Gastroesophageal sphincter (tissue), 4 donors: ENCODE measurements at regions not wholly inside any gene's neighbourhood (a gene's known extent, or its start where the extent isn't known, plus 50 kb on each side); places are given as distances from the start of the nearest gene placed in this dataset.
"Not testable (repeated sequence)": the region's sequence is repeated elsewhere in the genome, so short reads cannot be mapped to it uniquely, and the experiment has no call there.

ENCODE experiments used
- ATAC-seq: fragments of 150-250 bp; one replicate; pipeline ENCODE4 v1.9.1; 2016; ENCODE audit warnings: mild to moderate bottlenecking, moderate library complexity
- H3K27ac ChIP-seq, 4 donors: fragments of 200-600 bp; sonication (generic) in 3 of 4; 1 replicate in 3 of 4; 2 replicates in 1 of 4; pipeline ENCODE4 v1.5.1; 2016 to 2019
- H3K27me3 ChIP-seq: fragments of 200-600 bp; sonication (generic); one replicate; pipeline ENCODE4 v1.5.1; 2019
- H3K36me3 ChIP-seq, 2 donors: fragments of 200-600 bp; sonication (generic); one replicate each; pipeline ENCODE4 v1.5.1; 2019; ENCODE audit warnings: control low read depth in 1 of 2
- H3K4me1 ChIP-seq, 3 donors: fragments of 200-600 bp; sonication (generic); 1 replicate in 2 of 3; 2 replicates in 1 of 3; pipeline ENCODE4 v1.5.1; 2016 to 2019; ENCODE audit warnings: control low read depth in 2 of 3
- H3K4me3 ChIP-seq, 2 donors: fragments of 200-600 bp; sonication (generic); one replicate each; pipeline ENCODE4 v1.5.1; 2019; ENCODE audit warnings: mild to moderate bottlenecking in 1 of 2, moderate library complexity in 1 of 2
- H3K9me3 ChIP-seq, 3 donors: fragments of 200-600 bp; sonication (generic); one replicate each; pipeline ENCODE4 v1.5.1; 2017 to 2019; ENCODE audit warnings: control low read depth in 2 of 3
- CTCF ChIP-seq, 4 experiments: fragments of 200-600 bp in 2 of 4; fragments of 450-650 bp in 2 of 4; sonication (generic) in 1 of 4; IDR thresholded peaks; one replicate each; pipeline ENCODE4 v1.5.1; 2017 to 2019; ENCODE audit warnings: antibody characterized with exemption in 4 of 4, mild to moderate bottlenecking in 2 of 4, moderate library complexity in 2 of 4
- EP300 ChIP-seq: sonication (generic); formaldehyde crosslinking; IDR thresholded peaks from one replicate; pipeline ENCODE4 v1.6.1; 2017; ENCODE audit warnings: antibody characterized with exemption, mild to moderate bottlenecking
- POLR2A ChIP-seq, 2 donors: fragments of 450-650 bp; IDR thresholded peaks; one replicate each; pipeline ENCODE4 v1.6.1; 2017; ENCODE audit warnings: antibody characterized with exemption in 2 of 2, mild to moderate bottlenecking in 2 of 2, moderate library complexity in 1 of 2
- POLR2AphosphoS5 ChIP-seq: sonication (generic); formaldehyde crosslinking; IDR thresholded peaks from one replicate; pipeline ENCODE4 v1.6.1; 2017; ENCODE audit warnings: antibody characterized with exemption
- WGBS, 2 donors: methylation state at CpG; one replicate each; pipeline ENCODE4 v1.1.5; 2018; ENCODE audit warnings: low coverage in 1 of 2; 5-methylcytosine and 5-hydroxymethylcytosine counted together

GRCh38 chr1:201640624-201641023 is 101.7 kb downstream of the NAV1 start:
- peak; percentile 90 for ATAC-seq
- H3K27ac ChIP-seq, result peak overlapping the region in 3 of 4 donors; percentile 46 to 64 (median 51)

GRCh38 chr1:201641524-201642253 is 102.8 kb downstream of the NAV1 start:
- Histone ChIP-seq H3K4me1 (peaks cover 0 to 31% (median 10%) of the 10 kb centered on the region in 3 donors), H3K4me3 (no peak overlapping the region), H3K36me3 (no peaks in the 10 kb centered on the region), H3K9me3 (no peaks in the 10 kb centered on the region), H3K27me3 (no peaks in the 10 kb centered on the region), H3K27ac (peak overlapping the region in 1 of 4 donors; percentile 46)
- 81 to 82% methylated on average over 4 of the region's 4 CpGs for WGBS, 2 donors
- ATAC-seq, result no peak
- TF ChIP-seq EP300 (no peak), POLR2AphosphoS5 (no peak), POLR2A (IDR thresholded peaks at IDR 0.05) (no peak), CTCF (IDR thresholded peaks at IDR 0.05) (no peak)

More at GRCh38 chr1:201640624-201641023, 101.7 kb downstream of the NAV1 start:
- H3K4me3 ChIP-seq, result no peak overlapping the region
- peak; percentile 87 for TF ChIP-seq POLR2AphosphoS5
- TF ChIP-seq EP300, result no peak
- TF ChIP-seq CTCF (IDR thresholded peaks at IDR 0.05), result no peak
- H3K36me3 ChIP-seq, result no peaks in the 10 kb centered on the region
- H3K9me3 ChIP-seq, result no peaks in the 10 kb centered on the region
- H3K4me1 ChIP-seq, result peaks cover 0 to 40% (median 15%) of the 10 kb centered on the region in 3 donors
- 23 to 54% methylated on average over 4 to 6 of the region's 6 CpGs for WGBS, 2 donors
- no peaks in the 10 kb centered on the region for H3K27me3 ChIP-seq

GRCh38 chr1:201643835-201644104 is 104.8 kb downstream of the NAV1 start:
- no peaks in the 10 kb centered on the region for H3K36me3 ChIP-seq
- H3K4me3 ChIP-seq, result no peak overlapping the region
- no peaks in the 10 kb centered on the region for H3K9me3 ChIP-seq
- no peaks in the 10 kb centered on the region for H3K27me3 ChIP-seq
- H3K27ac ChIP-seq, result no peak overlapping the region
- 78 to 83% methylated on average over 1 to 3 of the region's 4 CpGs for WGBS, 2 donors
- H3K4me1 ChIP-seq, result peaks cover 0 to 37% (median 21%) of the 10 kb centered on the region in 3 donors
- no peak for TF ChIP-seq EP300
- TF ChIP-seq CTCF (IDR thresholded peaks at IDR 0.05), result no peak
- TF ChIP-seq POLR2A (IDR thresholded peaks at IDR 0.05), result no peak
- no peak for TF ChIP-seq POLR2AphosphoS5
- no peak for ATAC-seq

- H3K36me3 ChIP-seq, result no peaks in the 10 kb centered on the region
- peaks cover 0 to 38% (median 25%) of the 10 kb centered on the region in 3 donors for H3K4me1 ChIP-seq
- 83% methylated on average over 1 to 2 of the region's 2 CpGs for WGBS, 2 donors
- no peak overlapping the region for H3K4me3 ChIP-seq
- H3K27me3 ChIP-seq, result no peaks in the 10 kb centered on the region
- no peaks in the 10 kb centered on the region for H3K9me3 ChIP-seq
- TF ChIP-seq EP300, result no peak
- TF ChIP-seq CTCF (IDR thresholded peaks at IDR 0.05), result no peak
- no peak for TF ChIP-seq POLR2A (IDR thresholded peaks at IDR 0.05)
- no peak for TF ChIP-seq POLR2AphosphoS5
- ATAC-seq, result no peak
- no peak overlapping the region for H3K27ac ChIP-seq
Measured at GRCh38 chr1:201644197-201644596, 105.3 kb downstream of the NAV1 start.

GRCh38 chr1:201645000-201645399 is 106.1 kb downstream of the NAV1 start:
- H3K27me3 ChIP-seq, H3K9me3 ChIP-seq, H3K27ac ChIP-seq, H3K4me3 ChIP-seq, H3K36me3 ChIP-seq, ATAC-seq: not testable (repeated sequence)
- peaks cover 0 to 38% (median 23%) of the 10 kb centered on the region in 3 donors for H3K4me1 ChIP-seq
- 96% methylated on average over 3 of the region's 6 CpGs; no CpG with 5 or more reads in 1 of the 2 donors for WGBS, 2 donors
